ENCODE measurements at regions not wholly inside any gene's neighbourhood (a gene's known extent, or its start where the extent isn't known, plus 50 kb on each side); places are given as distances from the start of the nearest gene placed in this dataset.

- no peak for DNase-seq (ENCODE audit: low read depth)
- no peak overlapping the region for H3K4me3 ChIP-seq (ENCODE audit: low read depth, low read length)
- TF ChIP-seq, protein P1, sequence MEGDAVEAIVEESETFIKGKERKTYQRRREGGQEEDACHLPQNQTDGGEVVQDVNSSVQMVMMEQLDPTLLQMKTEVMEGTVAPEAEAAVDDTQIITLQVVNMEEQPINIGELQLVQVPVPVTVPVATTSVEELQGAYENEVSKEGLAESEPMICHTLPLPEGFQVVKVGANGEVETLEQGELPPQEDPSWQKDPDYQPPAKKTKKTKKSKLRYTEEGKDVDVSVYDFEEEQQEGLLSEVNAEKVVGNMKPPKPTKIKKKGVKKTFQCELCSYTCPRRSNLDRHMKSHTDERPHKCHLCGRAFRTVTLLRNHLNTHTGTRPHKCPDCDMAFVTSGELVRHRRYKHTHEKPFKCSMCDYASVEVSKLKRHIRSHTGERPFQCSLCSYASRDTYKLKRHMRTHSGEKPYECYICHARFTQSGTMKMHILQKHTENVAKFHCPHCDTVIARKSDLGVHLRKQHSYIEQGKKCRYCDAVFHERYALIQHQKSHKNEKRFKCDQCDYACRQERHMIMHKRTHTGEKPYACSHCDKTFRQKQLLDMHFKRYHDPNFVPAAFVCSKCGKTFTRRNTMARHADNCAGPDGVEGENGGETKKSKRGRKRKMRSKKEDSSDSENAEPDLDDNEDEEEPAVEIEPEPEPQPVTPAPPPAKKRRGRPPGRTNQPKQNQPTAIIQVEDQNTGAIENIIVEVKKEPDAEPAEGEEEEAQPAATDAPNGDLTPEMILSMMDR (IDR thresholded peaks at IDR 0.05; ENCODE audit: low read depth, low read length, missing control alignments), result no peak
Measured at GRCh38 chr3:146685050-146685814, 80.1 kb upstream of the PLSCR5 start.

- TF ChIP-seq, protein P1 (IDR thresholded peaks at IDR 0.05; ENCODE audit: low read depth, low read length, missing control alignments), result no peak
- H3K4me3 ChIP-seq (ENCODE audit: low read depth, low read length), result no peak overlapping the region
- no peak for DNase-seq (ENCODE audit: low read depth)
Measured at GRCh38 chr3:146682171-146682570, 77.0 kb upstream of the PLSCR5 start.

- H3K4me3 ChIP-seq (ENCODE audit: low read depth, low read length), result no peak overlapping the region
- TF ChIP-seq, protein P1 (IDR thresholded peaks at IDR 0.05; ENCODE audit: low read depth, low read length, missing control alignments), result no peak
- no peak for DNase-seq (ENCODE audit: low read depth)
Measured at GRCh38 chr3:146680617-146681016, 75.5 kb upstream of the PLSCR5 start.

- DNase-seq (ENCODE audit: low read depth), result no peak
- no peak overlapping the region for H3K4me3 ChIP-seq (ENCODE audit: low read depth, low read length)
- TF ChIP-seq, protein P1 (IDR thresholded peaks at IDR 0.05; ENCODE audit: low read depth, low read length, missing control alignments), result no peak
Measured at GRCh38 chr3:146679995-146680394, 74.8 kb upstream of the PLSCR5 start.

DNA sequence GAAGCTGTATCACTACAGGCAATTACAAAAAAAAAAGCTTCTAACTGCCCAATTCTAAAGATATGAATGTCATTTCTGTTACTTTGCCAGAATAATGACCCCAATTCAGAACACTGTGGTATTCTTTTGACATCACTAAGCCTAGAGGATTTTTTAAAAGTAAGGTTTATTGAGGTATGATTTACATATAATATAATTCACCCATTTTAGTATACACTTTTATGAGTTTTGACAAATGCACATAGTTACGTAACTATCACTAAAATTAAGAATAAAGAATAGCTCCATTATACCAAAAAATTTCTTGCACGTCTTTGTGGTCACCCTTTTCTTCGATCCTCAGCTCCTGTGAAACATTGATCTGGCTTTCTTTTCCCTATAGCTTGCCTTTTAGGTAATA is 74.0 kb upstream of the PLSCR5 start:
- DNase-seq (ENCODE audit: low read depth), result no peak
- TF ChIP-seq, protein P1 (IDR thresholded peaks at IDR 0.05; ENCODE audit: low read depth, low read length, missing control alignments), result no peak
- no peak overlapping the region for H3K4me3 ChIP-seq (ENCODE audit: low read depth, low read length)

- TF ChIP-seq, protein P1 (IDR thresholded peaks at IDR 0.05; ENCODE audit: low read depth, low read length, missing control alignments), result no peak
- DNase-seq (ENCODE audit: low read depth), result no peak
- no peak overlapping the region for H3K4me3 ChIP-seq (ENCODE audit: low read depth, low read length)
Measured at GRCh38 chr3:146672941-146673340, 67.8 kb upstream of the PLSCR5 start.

DNA sequence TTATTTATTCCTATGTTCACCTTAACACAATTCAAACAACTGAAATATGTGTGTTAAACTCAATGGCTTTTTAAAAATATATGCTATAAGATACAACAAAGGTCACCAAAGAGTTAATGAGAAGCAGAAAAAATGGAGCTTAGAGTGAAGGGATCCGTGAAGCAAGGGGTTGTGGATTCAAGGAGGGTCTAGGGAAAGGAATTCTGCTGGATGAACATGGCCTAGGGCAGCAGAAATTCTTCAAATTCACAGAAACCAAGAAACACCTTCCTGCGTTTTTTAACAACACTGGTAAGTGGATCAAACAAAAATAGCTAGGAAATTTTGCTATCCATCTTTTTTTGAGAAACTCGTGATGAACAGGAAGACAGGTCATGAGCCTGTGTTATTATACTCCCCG is 59.3 kb upstream of the PLSCR5 start:
- H3K4me3 ChIP-seq (ENCODE audit: low read depth, low read length), result no peak overlapping the region
- DNase-seq (ENCODE audit: low read depth), result no peak
- TF ChIP-seq, protein P1 (IDR thresholded peaks at IDR 0.05; ENCODE audit: low read depth, low read length, missing control alignments), result no peak
